Islet of Langerhans (tissue), 1 donor: ENCODE measurements at regions not wholly inside any gene's neighbourhood (a gene's known extent, or its start where the extent isn't known, plus 50 kb on each side); places are given as distances from the start of the nearest gene placed in this dataset.

Source experiments
- FAIRE-seq: peaks from one replicate; lab custom pipeline; 2011; peaks lifted over from hg19 to GRCh38; lab: Jason Lieb, UNC

DNA sequence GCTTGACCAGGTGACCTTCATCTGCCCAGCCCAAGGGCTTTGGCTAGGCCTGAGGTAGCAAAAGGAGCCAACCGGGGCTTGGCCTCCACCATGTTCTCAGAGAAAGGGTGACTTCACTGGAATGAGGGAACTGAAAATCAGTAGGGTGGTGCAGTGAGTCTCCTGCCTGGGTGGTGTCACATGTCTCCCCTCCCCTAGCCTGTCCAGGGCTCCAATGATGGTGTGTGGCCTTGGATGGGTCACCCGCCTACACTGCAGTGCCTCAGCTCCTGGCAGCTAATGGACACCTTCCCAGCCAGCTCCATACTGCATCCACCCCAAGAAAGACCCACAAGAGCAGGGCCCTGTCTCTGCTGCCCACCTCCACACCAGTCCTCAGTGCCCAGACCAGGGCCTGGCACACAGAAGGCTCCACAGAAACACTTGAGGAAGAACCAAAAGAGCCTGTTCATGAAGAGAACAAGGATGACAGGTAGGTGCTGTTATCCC, 678.7 kb downstream of the MATN1 start:
- FAIRE-seq: no peak

- no peak for FAIRE-seq
These were observed 679.5 kb downstream of the MATN1 start for GRCh38 chr1:30043731-30044408.

GRCh38 chr1:30043256-30043655, 680.1 kb downstream of the MATN1 start:
- no peak for FAIRE-seq

DNA sequence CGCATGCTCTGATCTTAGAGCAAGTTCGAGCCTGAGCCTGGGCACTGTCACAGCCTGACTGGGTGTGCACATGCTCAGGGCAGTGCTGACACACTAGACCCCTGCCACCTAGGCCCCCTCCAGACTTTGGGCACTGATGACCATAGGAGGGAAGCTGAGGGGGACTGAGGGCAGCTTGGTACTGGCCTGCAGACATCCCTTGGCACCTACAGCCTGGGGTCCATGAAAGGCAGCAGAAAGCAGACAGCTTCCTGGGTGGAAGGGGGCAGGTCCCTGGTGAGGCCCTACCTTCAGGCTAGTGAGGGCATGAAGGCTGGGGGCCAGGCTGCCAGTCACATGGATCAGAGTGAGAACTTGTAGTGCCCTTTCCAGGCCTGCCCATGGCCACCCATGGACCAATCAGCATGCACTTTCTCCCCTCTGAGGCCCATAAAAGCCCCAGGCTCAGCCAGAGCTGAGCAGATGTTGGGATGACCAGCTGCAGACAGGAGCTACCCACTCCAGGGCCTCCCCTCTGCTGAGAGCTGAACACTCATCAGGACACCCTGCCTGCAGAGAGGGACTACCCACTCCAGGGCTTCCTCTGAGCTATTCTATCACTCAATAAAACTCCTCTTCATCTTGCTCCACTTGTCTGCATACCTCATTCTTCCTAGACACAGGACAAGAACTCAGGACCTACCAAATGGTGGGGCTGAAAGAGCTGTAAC, 680.8 kb downstream of the MATN1 start:
- no peak for FAIRE-seq

DNA sequence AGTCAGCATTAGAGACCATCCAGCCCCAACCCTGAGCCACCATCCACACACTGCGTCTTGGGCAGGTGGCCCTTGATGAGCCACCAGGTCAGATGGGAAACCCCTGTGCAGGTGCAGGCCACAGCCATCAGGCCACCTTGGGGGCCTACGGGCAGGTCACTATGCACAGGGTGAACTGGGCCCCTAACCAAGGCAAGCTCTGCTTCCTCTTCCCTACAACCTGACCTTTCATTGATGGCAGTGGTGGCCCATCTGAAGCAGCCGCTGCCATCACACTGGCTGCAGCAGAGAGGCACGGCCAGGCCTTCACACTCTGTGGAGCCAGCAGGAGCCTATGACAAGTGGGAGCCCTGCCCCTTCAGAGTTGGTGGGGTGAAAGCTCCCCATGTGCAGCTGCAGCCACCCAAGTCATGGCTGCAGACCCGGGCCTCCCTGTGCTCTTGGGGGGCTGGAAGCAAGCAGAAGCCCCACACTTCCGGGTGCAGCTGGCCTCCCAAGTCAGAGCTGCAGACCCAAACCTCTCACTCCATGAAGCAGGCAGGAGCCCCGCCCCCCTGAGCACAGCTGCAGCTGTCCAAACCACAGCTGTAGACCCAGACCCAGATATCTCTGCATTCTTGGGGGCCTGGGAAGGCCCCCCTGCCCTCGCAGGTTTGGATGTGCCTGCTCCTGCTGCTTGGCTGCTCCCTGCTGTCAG, 681.5 kb downstream of the MATN1 start:
- FAIRE-seq: no peak

- no peak for FAIRE-seq
These were observed 683.0 kb downstream of the MATN1 start for GRCh38 chr1:30040081-30041019.

GRCh38 chr1:30039354-30040080, 683.9 kb downstream of the MATN1 start:
- FAIRE-seq: no peak

- FAIRE-seq: no peak
These were observed 685.0 kb downstream of the MATN1 start for GRCh38 chr1:30038134-30039025.

GRCh38 chr1:30037251-30038118, 685.9 kb downstream of the MATN1 start:
- FAIRE-seq: no peak

DNA sequence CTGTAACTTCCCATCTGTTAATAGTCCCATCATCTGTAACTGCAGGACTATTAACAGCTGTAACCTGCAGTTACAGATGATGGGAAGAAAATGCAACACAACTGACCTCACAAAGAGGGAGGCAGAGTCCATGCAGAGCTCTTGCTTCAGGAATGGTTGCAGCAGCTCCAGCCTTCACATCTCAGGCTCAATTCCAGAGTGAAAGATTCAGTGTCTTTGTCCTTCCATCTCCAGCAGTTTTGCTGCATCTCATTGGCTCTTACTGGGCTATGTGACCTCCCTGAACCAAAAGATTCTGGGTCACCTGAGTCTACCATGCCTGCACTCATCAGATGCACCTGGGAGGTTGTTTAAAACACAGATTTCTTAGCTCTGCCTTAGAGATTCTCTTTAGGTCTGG, 686.7 kb downstream of the MATN1 start:
- FAIRE-seq: no peak

- no peak for FAIRE-seq
These were observed 687.2 kb downstream of the MATN1 start for GRCh38 chr1:30036229-30036547.

DNA sequence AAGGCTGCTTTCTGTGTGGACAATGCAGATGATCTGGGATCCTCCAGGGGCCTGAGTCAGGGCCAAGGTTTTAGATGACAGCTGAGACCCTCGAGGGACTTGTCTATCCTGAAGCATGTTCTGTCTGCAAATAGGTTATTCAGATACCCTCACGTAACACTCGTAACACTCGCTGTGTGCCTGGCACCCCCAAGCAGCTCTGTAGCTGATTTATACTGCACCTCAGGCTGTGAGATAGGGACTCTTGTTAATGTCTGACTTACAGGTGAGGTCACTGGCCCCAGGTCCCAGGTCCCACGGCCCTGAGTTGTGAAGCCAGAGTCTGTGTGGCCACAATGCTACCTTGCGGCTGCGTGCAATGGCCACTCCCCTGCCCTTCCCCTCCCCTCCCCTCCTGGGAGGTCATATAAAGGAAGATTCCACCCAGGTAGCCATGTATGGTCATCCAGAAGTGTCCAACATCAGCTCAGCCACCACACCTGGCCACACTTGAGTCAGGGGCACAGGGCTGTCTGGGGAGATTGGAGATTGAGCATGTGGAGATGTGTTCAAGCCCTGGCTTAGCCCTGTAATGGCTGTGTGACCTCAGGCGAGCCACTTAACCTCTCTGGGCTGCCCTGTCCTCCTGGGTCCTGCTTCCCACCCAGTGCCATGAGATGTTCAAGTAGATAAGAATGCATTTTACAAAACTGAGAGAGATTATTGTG, 687.7 kb downstream of the MATN1 start:
- no peak for FAIRE-seq

DNA sequence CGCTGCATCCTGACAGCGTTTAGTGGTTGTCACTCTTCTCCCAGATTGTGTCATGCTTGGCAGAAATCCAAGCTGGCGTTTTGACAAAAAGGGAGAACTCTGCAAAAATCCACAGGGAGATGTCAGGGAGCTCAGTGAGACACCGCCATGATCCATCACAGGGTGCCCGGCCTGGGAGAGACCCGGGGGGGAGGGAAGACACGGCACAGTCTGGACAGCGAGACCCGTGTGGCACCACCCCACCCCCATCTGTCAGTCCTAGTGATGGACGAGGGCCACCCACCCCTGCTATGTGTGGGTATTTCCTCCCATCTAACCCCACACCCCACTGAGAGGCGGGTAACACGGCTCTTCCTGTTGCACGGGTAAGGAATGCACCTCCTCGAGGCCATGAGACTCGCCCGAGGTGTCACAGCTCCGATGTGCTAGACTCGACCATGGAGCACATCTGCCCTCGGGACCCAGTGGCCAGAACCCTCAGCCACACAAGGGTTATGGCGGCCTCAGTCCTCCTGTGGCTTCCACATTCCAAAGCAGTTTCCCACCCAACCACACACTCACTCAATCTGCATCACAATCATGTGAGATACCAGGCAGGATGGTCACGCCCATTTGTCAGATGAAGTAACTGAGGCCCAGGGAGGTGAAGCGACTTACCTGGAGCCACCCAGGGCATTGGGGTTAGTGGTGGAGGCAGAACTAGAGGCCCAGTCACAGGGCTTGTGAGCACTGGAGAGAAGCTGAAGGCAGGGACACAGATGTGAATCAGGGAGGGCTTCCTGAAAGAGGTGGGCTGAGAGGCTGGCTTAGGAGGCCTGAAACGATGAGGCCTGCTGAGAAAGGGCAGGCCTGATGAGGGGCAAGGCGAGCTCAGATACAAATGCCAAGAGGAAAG, 688.5 kb downstream of the MATN1 start:
- no peak for FAIRE-seq

GRCh38 chr1:30034105-30034626, 689.2 kb downstream of the MATN1 start:
- FAIRE-seq: no peak

- FAIRE-seq: no peak
These were observed 689.9 kb downstream of the MATN1 start for GRCh38 chr1:30033256-30034104.

GRCh38 chr1:30032302-30032701, 691.1 kb downstream of the MATN1 start:
- no peak for FAIRE-seq

DNA sequence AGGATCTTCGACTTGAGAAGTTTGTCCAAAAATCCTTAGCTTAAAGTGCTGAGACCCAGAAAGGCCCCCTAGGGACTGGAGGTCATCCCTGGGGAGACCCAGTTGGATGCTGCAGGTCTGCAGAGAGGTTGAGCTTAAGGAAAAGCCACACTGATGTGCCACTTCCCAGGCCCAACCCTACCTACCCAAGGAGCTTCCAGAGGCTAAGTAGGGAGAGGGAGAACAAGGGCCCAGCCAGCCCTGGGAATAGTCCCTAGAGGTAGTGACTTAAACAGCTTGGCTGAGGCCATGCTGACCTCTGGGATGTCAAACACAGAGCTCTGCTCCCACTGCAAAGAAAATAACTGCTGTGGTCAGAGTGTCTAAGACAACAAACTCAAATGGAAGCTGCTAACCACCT, 693.7 kb downstream of the MATN1 start:
- FAIRE-seq: no peak
